Body of pancreas (tissue), 4 donors: ENCODE measurements at regions not wholly inside any gene's neighbourhood (a gene's known extent, or its start where the extent isn't known, plus 50 kb on each side); places are given as distances from the start of the nearest gene placed in this dataset.

ENCODE experiments used
- POLR2A ChIP-seq, 3 donors: fragments of 450-650 bp; IDR thresholded peaks; one replicate each; pipeline ENCODE4 v1.6.1; 2016; ENCODE audit warnings: antibody characterized with exemption in 3 of 3, mild to moderate bottlenecking in 2 of 3
- TF ChIP-seq, protein P1 (sequence below), 7 experiments: fragments of 450-650 bp in 4 of 7; fragments of 200-600 bp in 3 of 7; sonication (generic) in 3 of 7; IDR thresholded peaks; one replicate each; pipeline ENCODE4 v1.5.1; 2016 to 2019; ENCODE audit warnings: antibody characterized with exemption in 7 of 7

DNA sequence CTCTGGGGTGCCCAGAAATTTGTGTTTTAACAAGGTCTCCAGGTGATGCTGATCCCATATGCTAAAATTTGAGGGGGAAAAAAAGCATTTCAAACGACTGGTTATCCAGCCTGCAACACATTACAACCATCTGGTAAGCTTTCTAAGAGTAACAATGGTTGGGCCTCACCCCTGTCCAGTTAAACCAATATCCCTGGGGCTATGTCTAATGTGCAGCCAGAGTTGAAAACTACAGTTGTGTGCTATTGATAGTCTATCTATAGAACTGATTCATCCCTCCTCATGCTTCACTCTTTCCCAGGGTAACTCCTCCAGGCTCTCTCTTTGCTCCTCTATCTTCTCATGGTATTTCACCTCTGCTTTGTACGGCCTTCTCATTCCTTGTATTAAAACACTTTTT is 458.3 kb downstream of the MMUT start:
- TF ChIP-seq POLR2A (IDR thresholded peaks at IDR 0.05), result no peak
- TF ChIP-seq, protein P1, sequence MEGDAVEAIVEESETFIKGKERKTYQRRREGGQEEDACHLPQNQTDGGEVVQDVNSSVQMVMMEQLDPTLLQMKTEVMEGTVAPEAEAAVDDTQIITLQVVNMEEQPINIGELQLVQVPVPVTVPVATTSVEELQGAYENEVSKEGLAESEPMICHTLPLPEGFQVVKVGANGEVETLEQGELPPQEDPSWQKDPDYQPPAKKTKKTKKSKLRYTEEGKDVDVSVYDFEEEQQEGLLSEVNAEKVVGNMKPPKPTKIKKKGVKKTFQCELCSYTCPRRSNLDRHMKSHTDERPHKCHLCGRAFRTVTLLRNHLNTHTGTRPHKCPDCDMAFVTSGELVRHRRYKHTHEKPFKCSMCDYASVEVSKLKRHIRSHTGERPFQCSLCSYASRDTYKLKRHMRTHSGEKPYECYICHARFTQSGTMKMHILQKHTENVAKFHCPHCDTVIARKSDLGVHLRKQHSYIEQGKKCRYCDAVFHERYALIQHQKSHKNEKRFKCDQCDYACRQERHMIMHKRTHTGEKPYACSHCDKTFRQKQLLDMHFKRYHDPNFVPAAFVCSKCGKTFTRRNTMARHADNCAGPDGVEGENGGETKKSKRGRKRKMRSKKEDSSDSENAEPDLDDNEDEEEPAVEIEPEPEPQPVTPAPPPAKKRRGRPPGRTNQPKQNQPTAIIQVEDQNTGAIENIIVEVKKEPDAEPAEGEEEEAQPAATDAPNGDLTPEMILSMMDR (IDR thresholded peaks at IDR 0.05), result no peak
